ENCODE measurements at regions not wholly inside any gene's neighbourhood (a gene's known extent, or its start where the extent isn't known, plus 50 kb on each side); places are given as distances from the start of the nearest gene placed in this dataset.

DNA sequence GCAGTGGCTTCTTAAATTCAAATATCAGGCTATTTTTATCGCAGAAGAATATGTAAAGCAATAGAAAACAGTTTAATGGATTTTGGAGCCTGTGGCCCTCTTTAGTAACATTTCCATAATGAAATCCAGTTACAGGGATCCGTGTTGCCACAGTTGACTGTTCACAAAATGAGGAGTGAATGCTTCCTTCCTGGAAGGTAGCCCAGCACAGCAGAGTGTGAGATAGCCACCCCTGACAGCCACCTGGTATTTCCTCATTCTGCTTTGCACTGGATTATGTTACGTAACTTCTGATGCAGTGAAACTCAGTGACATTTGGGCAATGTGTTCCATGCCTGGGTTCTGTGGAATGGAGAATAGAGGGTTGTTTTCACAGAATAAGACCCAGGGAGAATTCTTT, 517.2 kb downstream of the RBFOX1 start:
- Mint-ChIP-seq H3K27me3 (no peaks in the 10 kb centered on the region), H3K27ac (no peak overlapping the region), H3K36me3 (ENCODE audit: low read depth) (no peaks in the 10 kb centered on the region), H3K4me3 (no peak overlapping the region), H3K9me3 (peaks cover 4% of the 10 kb centered on the region), H3K4me1 (no peaks in the 10 kb centered on the region)
- no peak for DNase-seq
- ChIA-PET POLR2A (no interaction called here), CTCF (no interaction called here)
- TF ChIP-seq, protein P1, sequence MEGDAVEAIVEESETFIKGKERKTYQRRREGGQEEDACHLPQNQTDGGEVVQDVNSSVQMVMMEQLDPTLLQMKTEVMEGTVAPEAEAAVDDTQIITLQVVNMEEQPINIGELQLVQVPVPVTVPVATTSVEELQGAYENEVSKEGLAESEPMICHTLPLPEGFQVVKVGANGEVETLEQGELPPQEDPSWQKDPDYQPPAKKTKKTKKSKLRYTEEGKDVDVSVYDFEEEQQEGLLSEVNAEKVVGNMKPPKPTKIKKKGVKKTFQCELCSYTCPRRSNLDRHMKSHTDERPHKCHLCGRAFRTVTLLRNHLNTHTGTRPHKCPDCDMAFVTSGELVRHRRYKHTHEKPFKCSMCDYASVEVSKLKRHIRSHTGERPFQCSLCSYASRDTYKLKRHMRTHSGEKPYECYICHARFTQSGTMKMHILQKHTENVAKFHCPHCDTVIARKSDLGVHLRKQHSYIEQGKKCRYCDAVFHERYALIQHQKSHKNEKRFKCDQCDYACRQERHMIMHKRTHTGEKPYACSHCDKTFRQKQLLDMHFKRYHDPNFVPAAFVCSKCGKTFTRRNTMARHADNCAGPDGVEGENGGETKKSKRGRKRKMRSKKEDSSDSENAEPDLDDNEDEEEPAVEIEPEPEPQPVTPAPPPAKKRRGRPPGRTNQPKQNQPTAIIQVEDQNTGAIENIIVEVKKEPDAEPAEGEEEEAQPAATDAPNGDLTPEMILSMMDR (IDR thresholded peaks at IDR 0.05), result no peak
- intact Hi-C loops (cut with micrococcal nuclease), result no loop called here
- ATAC-seq (ENCODE audit: low read depth), result no peak

DNA sequence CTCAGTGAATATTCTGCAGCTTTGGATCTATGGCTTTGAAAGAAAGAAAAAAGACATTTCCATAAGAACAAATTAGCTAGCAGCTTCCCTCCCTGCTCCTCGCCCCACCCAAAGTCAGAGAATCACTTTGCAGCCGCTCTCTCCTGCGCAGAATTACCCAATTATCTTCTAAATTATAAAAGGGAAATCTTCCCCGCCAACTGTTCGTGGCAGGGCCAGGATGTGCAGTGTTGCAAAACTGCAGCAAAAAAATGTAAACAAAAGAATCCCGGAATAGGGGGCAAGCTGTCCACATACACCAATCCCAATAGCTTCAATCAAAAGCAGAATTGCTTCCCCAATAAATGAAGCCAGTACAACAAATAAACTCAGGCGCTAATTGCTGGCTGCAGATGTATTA, 510.6 kb downstream of the RBFOX1 start:
- ChIA-PET CTCF (no interaction called here), POLR2A (no interaction called here)
- Mint-ChIP-seq H3K4me3 (no peak overlapping the region), H3K4me1 (no peaks in the 10 kb centered on the region), H3K36me3 (ENCODE audit: low read depth) (no peaks in the 10 kb centered on the region), H3K27ac (no peak overlapping the region), H3K27me3 (no peaks in the 10 kb centered on the region), H3K9me3 (peaks cover 14% of the 10 kb centered on the region)
- TF ChIP-seq, protein P1 (IDR thresholded peaks at IDR 0.05), result no peak
- ATAC-seq (ENCODE audit: low read depth) (no peak), DNase-seq (no peak)
- intact Hi-C loops (cut with micrococcal nuclease), result no loop called here

DNA sequence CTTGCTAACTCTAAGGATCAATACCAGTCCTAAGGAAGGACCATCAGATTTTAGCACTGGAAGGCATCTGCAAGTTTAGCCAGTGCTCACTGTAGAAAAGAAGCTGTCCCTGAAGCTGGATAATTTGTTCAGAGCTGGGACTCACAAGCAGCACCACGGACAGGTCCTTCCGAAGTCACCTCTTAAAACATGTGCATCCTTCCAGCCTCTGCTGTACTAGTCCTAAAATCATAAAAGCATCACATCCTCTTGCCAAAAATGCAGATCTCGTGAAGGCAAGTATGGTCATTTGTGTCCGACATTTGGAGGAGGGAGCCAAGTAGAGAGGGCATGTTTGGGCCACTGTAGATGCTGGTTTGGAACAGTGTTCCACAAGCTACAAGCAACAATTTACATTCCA, 506.9 kb downstream of the RBFOX1 start:
- TF ChIP-seq, protein P1 (IDR thresholded peaks at IDR 0.05), result no peak
- H3K4me3 Mint-ChIP-seq, result no peak overlapping the region
- intact Hi-C loops (cut with micrococcal nuclease), result no loop called here
- no peak overlapping the region for H3K27ac Mint-ChIP-seq
- DNase-seq (no peak), ATAC-seq (ENCODE audit: low read depth) (no peak)
- H3K36me3 Mint-ChIP-seq (ENCODE audit: low read depth), result no peaks in the 10 kb centered on the region
- no peaks in the 10 kb centered on the region for H3K27me3 Mint-ChIP-seq
- H3K9me3 Mint-ChIP-seq, result peaks cover 11% of the 10 kb centered on the region
- CTCF ChIA-PET, result no interaction called here
- H3K4me1 Mint-ChIP-seq, result no peaks in the 10 kb centered on the region
- POLR2A ChIA-PET, result no interaction called here

DNA sequence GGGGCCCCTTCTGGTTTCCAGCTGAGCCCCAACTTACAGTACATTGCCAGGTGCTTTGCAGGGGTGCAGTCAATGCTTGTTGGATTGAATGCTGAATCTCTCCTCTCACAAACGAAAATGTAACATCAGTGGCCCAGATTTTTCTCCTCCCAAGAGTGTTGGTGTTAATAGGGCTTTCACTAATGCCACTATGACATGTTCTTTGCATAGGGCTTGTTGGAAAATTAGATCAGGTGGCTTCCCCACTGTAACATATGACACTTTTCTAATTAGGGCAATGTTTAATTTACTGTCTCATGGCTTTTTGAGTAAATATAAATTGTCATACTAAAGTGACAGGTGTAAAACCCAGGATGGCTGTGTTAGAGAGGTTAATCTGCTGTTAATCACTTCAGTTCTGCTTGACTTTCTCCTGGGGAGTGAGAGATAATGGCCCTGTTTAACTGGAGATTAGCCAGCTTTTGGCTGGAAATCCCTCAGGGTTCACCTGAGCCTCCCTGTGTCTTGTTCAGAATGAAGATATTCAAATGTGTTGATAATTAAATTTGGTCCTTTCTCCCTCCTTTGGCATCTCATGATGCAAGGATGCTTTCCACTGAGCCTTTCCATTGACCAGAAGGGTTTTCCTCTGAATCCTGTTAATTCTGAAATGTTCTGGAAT, 502.3 kb downstream of the RBFOX1 start:
- Mint-ChIP-seq H3K9me3 (peaks cover 8% of the 10 kb centered on the region), H3K27me3 (no peaks in the 10 kb centered on the region), H3K4me3 (no peak overlapping the region), H3K4me1 (no peaks in the 10 kb centered on the region), H3K36me3 (ENCODE audit: low read depth) (no peaks in the 10 kb centered on the region), H3K27ac (no peak overlapping the region)
- TF ChIP-seq, protein P1 (IDR thresholded peaks at IDR 0.05), result no peak
- ChIA-PET CTCF (no interaction called here), POLR2A (no interaction called here)
- ATAC-seq (ENCODE audit: low read depth), result no peak
- no peak for DNase-seq
- intact Hi-C loops (cut with micrococcal nuclease), result no loop called here

DNA sequence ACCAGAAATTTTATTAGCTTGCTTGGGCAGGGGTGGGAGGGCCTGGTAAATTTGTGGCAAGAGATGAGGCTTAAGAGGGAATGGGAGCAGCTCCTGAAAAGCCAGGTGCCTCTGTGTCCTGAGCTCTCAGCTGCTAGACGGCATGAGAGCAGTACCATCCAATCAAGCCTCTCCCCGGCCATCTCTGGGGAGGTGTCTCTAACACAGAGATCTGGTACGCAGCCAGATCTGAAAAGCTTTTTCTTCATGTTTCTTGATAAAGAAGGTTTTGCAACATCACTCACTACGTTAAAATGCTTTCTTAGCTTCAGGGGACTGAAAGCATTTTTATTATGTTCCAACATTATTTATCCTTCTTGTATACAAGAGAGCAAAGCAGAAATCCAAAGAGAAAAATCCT, 488.2 kb downstream of the RBFOX1 start:
- Mint-ChIP-seq H3K36me3 (ENCODE audit: low read depth) (no peaks in the 10 kb centered on the region), H3K27me3 (no peaks in the 10 kb centered on the region), H3K4me1 (no peaks in the 10 kb centered on the region), H3K4me3 (no peak overlapping the region), H3K9me3 (peaks cover 3% of the 10 kb centered on the region), H3K27ac (no peak overlapping the region)
- ChIA-PET CTCF (no interaction called here), POLR2A (no interaction called here)
- intact Hi-C loops (cut with micrococcal nuclease), result no loop called here
- DNase-seq, result no peak
- TF ChIP-seq, protein P1 (IDR thresholded peaks at IDR 0.05), result no peak
- no peak for ATAC-seq (ENCODE audit: low read depth)

All from activated B cell treated with CpG ODN at 0.5 μM for 24 hours (primary cell).